22Rv1 (cell line): ENCODE measurements at regions not wholly inside any gene's neighbourhood (a gene's known extent, or its start where the extent isn't known, plus 50 kb on each side); places are given as distances from the start of the nearest gene placed in this dataset.

Source experiments
- CTCF ChIP-seq: fragments of 450-650 bp; IDR thresholded peaks from 2 replicates; pipeline ENCODE4 v1.5.1; 2017; ENCODE audit warnings: mild to moderate bottlenecking
- ZFX ChIP-seq: fragments of 450-650 bp; IDR thresholded peaks from 2 replicates; pipeline ENCODE4 v1.6.1; 2017; ENCODE audit warnings: antibody characterized with exemption, borderline replicate concordance

DNA sequence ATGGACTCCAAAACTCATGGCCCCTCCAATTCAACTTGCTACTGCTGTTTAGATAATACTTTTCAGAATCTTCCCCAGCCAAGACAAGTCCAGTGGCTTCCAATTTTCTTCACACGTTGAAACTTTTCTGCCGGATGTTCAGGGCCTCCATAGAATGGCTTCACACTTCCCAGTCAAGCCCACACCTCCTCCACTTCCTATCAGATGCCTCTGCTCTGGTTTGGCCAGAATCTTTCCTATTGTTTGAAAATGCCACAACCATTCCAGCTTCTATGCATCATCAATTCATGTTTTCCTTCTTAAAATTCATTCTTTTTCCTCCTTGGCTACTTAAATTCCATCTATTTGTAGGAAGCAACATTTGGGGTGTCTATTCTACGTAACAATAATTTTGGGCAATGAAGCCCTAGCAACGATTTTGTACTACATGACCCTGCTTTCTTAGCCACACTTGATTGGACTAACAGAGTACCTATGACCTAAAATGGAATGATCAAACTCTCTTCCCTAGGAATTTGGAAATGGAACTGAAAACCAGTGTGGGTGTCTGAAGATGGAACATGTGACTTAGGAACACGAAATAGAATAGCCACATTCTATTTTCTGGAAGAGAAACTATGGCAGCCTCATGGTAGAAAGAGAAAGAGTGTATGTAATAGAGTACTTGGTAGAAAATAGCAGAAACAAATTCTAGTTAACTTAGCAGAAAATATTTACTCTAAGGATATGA, 74.1 kb upstream of the CNIH3 start:
- TF ChIP-seq CTCF (no peak), ZFX (no peak)
